WI38 (cell line): ENCODE measurements at regions not wholly inside any gene's neighbourhood (a gene's known extent, or its start where the extent isn't known, plus 50 kb on each side); places are given as distances from the start of the nearest gene placed in this dataset.
"Not testable (repeated sequence)": the region's sequence is repeated elsewhere in the genome, so short reads cannot be mapped to it uniquely, and the experiment has no call there.

Source experiments
- H3K4me3 ChIP-seq: 2 replicates; pipeline ENCODE4 v1.5.1; 2011; ENCODE audit warnings: low read depth, mild to moderate bottlenecking, control low read depth, low read length
- TF ChIP-seq, protein P1 (sequence below): IDR thresholded peaks from 2 replicates; pipeline ENCODE4 v1.5.1; 2012; ENCODE audit warnings: low read depth, mild to moderate bottlenecking, control low read depth, low read length

DNA sequence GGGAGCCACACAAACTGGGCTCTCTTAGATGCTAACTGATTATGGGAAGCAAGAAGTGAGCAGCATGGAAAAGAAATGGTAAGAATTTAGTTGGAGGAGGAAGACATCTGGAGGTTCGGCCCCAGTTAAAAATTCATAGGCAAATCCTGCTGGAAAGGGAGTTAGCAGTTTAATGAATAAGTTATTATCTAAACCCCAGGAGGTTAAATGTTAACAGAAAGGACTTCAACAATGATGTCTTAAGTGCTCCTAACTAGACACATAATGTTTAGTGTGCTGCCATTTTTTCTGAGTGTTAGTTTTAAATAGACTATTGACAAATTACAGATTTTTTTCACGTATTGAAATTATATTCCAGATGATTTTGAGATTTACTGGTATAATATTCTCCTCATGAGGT is 1265.3 kb upstream of the ADGRL2 start:
- no peak overlapping the region for H3K4me3 ChIP-seq
- TF ChIP-seq, protein P1, sequence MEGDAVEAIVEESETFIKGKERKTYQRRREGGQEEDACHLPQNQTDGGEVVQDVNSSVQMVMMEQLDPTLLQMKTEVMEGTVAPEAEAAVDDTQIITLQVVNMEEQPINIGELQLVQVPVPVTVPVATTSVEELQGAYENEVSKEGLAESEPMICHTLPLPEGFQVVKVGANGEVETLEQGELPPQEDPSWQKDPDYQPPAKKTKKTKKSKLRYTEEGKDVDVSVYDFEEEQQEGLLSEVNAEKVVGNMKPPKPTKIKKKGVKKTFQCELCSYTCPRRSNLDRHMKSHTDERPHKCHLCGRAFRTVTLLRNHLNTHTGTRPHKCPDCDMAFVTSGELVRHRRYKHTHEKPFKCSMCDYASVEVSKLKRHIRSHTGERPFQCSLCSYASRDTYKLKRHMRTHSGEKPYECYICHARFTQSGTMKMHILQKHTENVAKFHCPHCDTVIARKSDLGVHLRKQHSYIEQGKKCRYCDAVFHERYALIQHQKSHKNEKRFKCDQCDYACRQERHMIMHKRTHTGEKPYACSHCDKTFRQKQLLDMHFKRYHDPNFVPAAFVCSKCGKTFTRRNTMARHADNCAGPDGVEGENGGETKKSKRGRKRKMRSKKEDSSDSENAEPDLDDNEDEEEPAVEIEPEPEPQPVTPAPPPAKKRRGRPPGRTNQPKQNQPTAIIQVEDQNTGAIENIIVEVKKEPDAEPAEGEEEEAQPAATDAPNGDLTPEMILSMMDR, result no peak

DNA sequence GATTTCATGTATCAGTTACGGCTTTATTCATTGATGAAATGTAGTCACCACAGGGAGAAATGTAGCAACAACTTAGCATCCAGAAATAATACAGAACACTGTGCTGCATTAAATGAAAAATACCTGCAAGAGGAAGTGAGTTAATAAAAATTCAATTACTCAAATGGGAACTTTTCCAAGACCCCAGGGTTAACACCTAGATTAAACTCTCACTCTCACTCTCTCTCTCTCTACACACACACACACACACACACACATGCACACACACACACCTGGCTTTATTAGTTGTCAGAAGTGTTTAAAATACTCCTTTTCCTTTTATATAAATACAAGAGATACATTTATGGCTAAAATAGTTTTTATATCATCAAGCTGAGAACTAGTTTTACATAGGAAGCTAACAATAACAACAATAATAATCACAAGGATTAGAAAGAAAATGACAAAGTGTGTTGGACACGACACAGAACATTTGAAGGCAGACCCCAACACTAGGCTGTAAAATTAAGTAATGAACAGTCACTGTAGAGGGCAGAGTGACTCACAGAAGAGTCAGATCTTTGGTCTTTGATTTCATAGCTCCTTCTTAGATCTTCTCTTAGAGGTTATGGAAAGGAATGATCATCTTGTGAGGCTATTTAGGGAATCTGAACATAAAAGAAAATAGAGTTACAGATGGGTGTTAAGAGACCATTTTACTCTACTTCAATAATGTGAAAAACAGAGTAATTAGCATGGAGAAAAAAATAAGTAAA is 1266.0 kb upstream of the ADGRL2 start:
- no peak overlapping the region for H3K4me3 ChIP-seq
- TF ChIP-seq, protein P1, result no peak

DNA sequence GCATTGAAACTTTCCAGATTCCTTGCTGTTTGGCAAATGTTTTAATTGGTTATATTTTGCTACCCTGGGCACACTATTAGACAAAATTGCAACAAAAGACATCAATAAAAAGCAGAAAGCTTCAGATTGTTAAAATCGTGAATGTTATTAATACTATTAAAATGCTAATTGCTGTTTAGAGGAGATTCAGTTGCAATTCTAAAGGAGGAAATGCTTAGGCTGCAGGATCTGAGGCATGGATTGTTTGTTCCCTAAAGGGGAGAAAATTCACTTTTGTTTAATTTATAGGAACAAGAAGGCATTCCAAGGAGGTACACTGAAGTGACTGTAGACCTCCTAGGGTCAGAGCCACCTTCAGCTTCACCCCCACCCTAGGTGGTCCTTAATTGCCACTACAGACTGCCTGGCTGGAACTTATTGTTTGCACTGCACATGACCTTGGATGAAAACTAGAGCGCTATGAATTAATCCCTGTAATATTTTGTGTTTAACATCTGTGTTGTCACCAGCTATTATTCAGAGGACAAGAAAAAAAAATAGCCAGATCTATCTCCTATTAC is 1266.9 kb upstream of the ADGRL2 start:
- H3K4me3 ChIP-seq, result no peak overlapping the region
- TF ChIP-seq, protein P1, result no peak

DNA sequence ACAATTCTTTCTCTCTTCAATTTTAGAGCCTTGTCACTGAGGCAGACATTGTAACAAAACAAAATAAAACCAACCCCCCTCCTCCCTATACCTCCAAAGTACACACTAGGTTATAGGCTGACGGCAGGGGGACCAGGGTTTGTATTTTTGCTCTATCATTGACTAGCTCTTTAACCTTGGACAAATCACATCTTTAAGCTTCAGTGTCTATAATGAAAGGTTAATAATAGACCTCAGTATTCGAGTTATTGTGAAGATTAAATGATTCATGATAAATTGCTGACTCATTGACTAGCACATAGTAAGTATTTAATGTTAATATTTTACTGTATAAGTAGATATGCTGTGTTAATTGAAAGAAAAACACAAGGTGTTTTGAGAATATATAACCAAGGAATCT is 1267.6 kb upstream of the ADGRL2 start:
- TF ChIP-seq, protein P1, result no peak
- H3K4me3 ChIP-seq, result no peak overlapping the region

DNA sequence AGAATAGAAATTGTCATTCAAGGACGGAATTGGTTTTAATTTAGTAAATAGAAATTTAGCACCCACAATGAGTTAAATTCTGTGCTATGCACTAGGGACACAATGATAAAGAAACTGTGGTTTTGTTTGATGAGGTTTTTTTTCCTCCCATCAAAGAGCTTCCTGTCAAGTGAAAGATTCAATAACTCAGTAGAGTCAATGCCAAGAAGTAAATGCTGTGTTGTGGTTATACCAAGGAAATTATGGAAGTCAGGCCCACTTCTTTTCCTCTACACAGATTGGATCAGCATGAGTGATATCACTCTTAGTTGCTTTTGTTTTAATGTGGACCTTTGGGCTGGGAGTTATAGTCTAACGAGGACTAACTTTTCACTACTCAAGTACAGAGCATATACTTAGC is 1269.6 kb upstream of the ADGRL2 start:
- H3K4me3 ChIP-seq, result no peak overlapping the region
- TF ChIP-seq, protein P1, result no peak

DNA sequence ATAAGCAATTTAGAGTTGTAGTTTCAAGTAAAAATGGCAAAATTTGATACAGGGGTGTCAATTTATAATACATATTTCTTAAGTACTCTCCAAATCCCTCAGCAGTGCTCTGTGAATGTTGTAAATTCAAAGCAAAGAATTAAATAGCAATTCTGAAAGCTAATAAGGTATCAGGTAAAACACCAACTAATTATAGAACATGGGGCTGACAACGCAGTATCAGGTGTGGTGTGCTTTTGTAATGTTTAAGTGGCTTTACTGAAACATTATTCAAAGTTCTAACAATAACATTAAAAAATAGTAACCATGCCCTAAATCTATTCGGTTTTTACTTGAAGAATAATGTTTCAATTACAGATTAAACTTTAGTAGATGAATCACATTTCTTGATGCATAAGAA is 1271.2 kb upstream of the ADGRL2 start:
- no peak overlapping the region for H3K4me3 ChIP-seq
- TF ChIP-seq, protein P1, result no peak

DNA sequence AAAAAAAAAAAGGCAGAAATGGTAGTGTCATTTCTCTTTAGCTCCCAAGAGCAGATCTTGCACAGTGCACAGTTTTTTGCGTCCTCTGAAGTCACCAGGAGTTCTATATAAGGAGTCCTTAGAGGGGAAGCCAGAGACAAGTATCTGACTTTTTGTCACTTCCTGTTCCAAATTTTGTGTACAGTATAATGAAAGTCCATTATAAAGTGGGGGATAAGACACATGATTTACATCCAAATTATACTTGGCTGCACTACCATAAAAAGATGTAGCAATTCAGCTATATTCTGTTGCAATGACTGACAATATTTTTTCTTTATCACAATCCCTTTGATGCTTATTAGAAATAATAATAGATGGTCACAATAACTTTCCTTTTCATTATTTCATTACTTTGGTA is 1276.9 kb upstream of the ADGRL2 start:
- no peak overlapping the region for H3K4me3 ChIP-seq
- TF ChIP-seq, protein P1, result no peak

DNA sequence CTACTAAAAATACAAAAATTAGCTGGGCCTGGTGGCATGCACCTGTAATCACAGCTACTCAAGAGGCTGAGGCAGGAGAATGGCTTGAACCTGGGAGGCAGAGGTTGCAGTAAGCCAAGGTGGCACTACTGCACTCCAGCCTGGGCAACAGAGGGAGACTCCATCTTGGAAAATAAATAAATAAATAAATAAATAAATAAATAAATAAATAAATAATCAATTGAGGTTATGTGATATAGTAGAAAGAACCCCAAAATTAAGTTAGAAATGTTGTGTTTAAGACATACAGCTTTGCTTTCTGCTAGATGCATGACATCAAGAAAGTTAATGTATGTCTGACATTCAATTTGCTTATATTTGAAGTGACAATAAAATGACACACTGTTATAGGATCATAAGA is 1277.7 kb upstream of the ADGRL2 start:
- H3K4me3 ChIP-seq, result not testable (repeated sequence)
